CD4-positive, alpha-beta T cell treated with Interleukin-12 subunit alpha and Interleukin-12 subunit beta, for 1 hour (primary cell): ENCODE measurements at regions not wholly inside any gene's neighbourhood (a gene's known extent, or its start where the extent isn't known, plus 50 kb on each side); places are given as distances from the start of the nearest gene placed in this dataset.

Source experiments
- DNase-seq: peaks from one replicate; pipeline ENCODE4 v3.0.0-alpha.2; 2020

- DNase-seq, result no peak
These were observed 137.3 kb downstream of the TWIST2 start for GRCh38 chr2:238985041-238985729.

GRCh38 chr2:238985931-238986446 is 138.1 kb downstream of the TWIST2 start:
- no peak for DNase-seq

- DNase-seq, result no peak
These were observed 138.8 kb downstream of the TWIST2 start for GRCh38 chr2:238986491-238987351.

GRCh38 chr2:238987352-238987981 is 139.6 kb downstream of the TWIST2 start:
- no peak for DNase-seq

- DNase-seq, result no peak
These were observed 140.2 kb downstream of the TWIST2 start for GRCh38 chr2:238988105-238988504.

GRCh38 chr2:238988752-238989151 is 140.9 kb downstream of the TWIST2 start:
- DNase-seq, result no peak

- DNase-seq, result no peak
These were observed 141.6 kb downstream of the TWIST2 start for GRCh38 chr2:238989484-238989883.

GRCh38 chr2:238994432-238994831 is 146.5 kb downstream of the TWIST2 start:
- DNase-seq, result no peak

- no peak for DNase-seq
These were observed 147.0 kb downstream of the TWIST2 start for GRCh38 chr2:238994876-238995275.

GRCh38 chr2:238995634-238996033 is 147.7 kb downstream of the TWIST2 start:
- no peak for DNase-seq

- DNase-seq, result no peak
These were observed 148.6 kb downstream of the TWIST2 start for GRCh38 chr2:238996331-238997136.

GRCh38 chr2:238997137-238997390 is 149.2 kb downstream of the TWIST2 start:
- DNase-seq, result no peak

- no peak for DNase-seq
These were observed 149.8 kb downstream of the TWIST2 start for GRCh38 chr2:238997684-238998083.
